ENCODE measurements at regions not wholly inside any gene's neighbourhood (a gene's known extent, or its start where the extent isn't known, plus 50 kb on each side); places are given as distances from the start of the nearest gene placed in this dataset.

GRCh38 chr14:76583174-76583573 is 178.1 kb upstream of the VASH1 start:
- H3K36me3 ChIP-seq (ENCODE audit: insufficient read depth, low read length, poor library complexity, severe bottlenecking): no peaks in the 10 kb centered on the region
- H3K9me3 ChIP-seq (ENCODE audit: low read depth, low read length, poor library complexity, severe bottlenecking): no peaks in the 10 kb centered on the region
- no TSS peak for BruUV-seq (replicated peaks)
- CTCF ChIA-PET: no interaction called here
- POLR2A ChIA-PET (ENCODE audit: low non-redundant PET): no interaction called here
- TF ChIP-seq CTCF (conservative IDR thresholded peaks at IDR 0.05; ENCODE audit: low read depth, low read length) (no peak), EZH2 (IDR thresholded peaks at IDR 0.05; ENCODE audit: borderline replicate concordance, low read depth, low read length, poor library complexity, severe bottlenecking) (no peak)
- intact Hi-C loops (cut with micrococcal nuclease; ENCODE audit: unreplicated experiment): no loop called here
- H3K4me3 ChIP-seq (ENCODE audit: low read depth, low read length, poor library complexity, severe bottlenecking): no peak overlapping the region
- no peaks in the 10 kb centered on the region for H3K27me3 ChIP-seq (replicated peaks; ENCODE audit: insufficient read depth, low read depth, low read length, poor library complexity)
- DNase-seq (ENCODE audit: low spot score): no peak
- no peak overlapping the region for H3K27ac ChIP-seq (ENCODE audit: low read depth, low read length, poor library complexity, severe bottlenecking)
- peaks cover 13% of the 10 kb centered on the region for H3K4me1 ChIP-seq (ENCODE audit: insufficient read depth, low read length, poor library complexity, severe bottlenecking)

- TF ChIP-seq EZH2 (IDR thresholded peaks at IDR 0.05; ENCODE audit: borderline replicate concordance, low read depth, low read length, poor library complexity, severe bottlenecking) (no peak), CTCF (conservative IDR thresholded peaks at IDR 0.05; ENCODE audit: low read depth, low read length) (no peak)
- CTCF ChIA-PET: no interaction called here
- Histone ChIP-seq H3K36me3 (ENCODE audit: insufficient read depth, low read length, poor library complexity, severe bottlenecking) (no peaks in the 10 kb centered on the region), H3K27me3 (replicated peaks; ENCODE audit: insufficient read depth, low read depth, low read length, poor library complexity) (no peaks in the 10 kb centered on the region), H3K9me3 (ENCODE audit: low read depth, low read length, poor library complexity, severe bottlenecking) (no peaks in the 10 kb centered on the region), H3K4me3 (ENCODE audit: low read depth, low read length, poor library complexity, severe bottlenecking) (no peak overlapping the region), H3K27ac (ENCODE audit: low read depth, low read length, poor library complexity, severe bottlenecking) (no peak overlapping the region), H3K4me1 (ENCODE audit: insufficient read depth, low read length, poor library complexity, severe bottlenecking) (peaks cover 13% of the 10 kb centered on the region)
- intact Hi-C loops (cut with micrococcal nuclease; ENCODE audit: unreplicated experiment): no loop called here
- POLR2A ChIA-PET (ENCODE audit: low non-redundant PET): no interaction called here
- no TSS peak for BruUV-seq (replicated peaks)
- no peak for DNase-seq (ENCODE audit: low spot score)
Measured at GRCh38 chr14:76583805-76584204, 177.5 kb upstream of the VASH1 start.

GRCh38 chr14:76584271-76584702 is 177.0 kb upstream of the VASH1 start:
- no TSS peak for BruUV-seq (replicated peaks)
- CTCF ChIA-PET: no interaction called here
- peak; percentile 59 for DNase-seq (ENCODE audit: low spot score)

More at GRCh38 chr14:76584271-76584702, 177.0 kb upstream of the VASH1 start:
- H3K27me3 ChIP-seq (replicated peaks; ENCODE audit: insufficient read depth, low read depth, low read length, poor library complexity): no peaks in the 10 kb centered on the region
- no peak overlapping the region for H3K27ac ChIP-seq (ENCODE audit: low read depth, low read length, poor library complexity, severe bottlenecking)
- POLR2A ChIA-PET (ENCODE audit: low non-redundant PET): no interaction called here
- no peak overlapping the region for H3K4me3 ChIP-seq (ENCODE audit: low read depth, low read length, poor library complexity, severe bottlenecking)
- intact Hi-C loops (cut with micrococcal nuclease; ENCODE audit: unreplicated experiment): no loop called here
- TF ChIP-seq CTCF (conservative IDR thresholded peaks at IDR 0.05; ENCODE audit: low read depth, low read length) (no peak), EZH2 (IDR thresholded peaks at IDR 0.05; ENCODE audit: borderline replicate concordance, low read depth, low read length, poor library complexity, severe bottlenecking) (no peak)
- no peaks in the 10 kb centered on the region for H3K9me3 ChIP-seq (ENCODE audit: low read depth, low read length, poor library complexity, severe bottlenecking)
- H3K36me3 ChIP-seq (ENCODE audit: insufficient read depth, low read length, poor library complexity, severe bottlenecking): no peaks in the 10 kb centered on the region
- H3K4me1 ChIP-seq (ENCODE audit: insufficient read depth, low read length, poor library complexity, severe bottlenecking): peaks cover 13% of the 10 kb centered on the region
